HCT116 (cell line): ENCODE measurements at regions not wholly inside any gene's neighbourhood (a gene's known extent, or its start where the extent isn't known, plus 50 kb on each side); places are given as distances from the start of the nearest gene placed in this dataset.

ENCODE experiments used
- ATAC-seq: fragments of 200-7000 bp; cut with Tn5 transposase; 2 replicates; pipeline ENCODE4 v1.9.1; 2020; ENCODE audit warnings: mild to moderate bottlenecking, moderate library complexity
- BruUV-seq: library from RNA; stranded (reverse); fragments of 400-500 nt; replicated peaks from 2 replicates; lab custom pipeline; 2021; lab: Mats Ljungman, UMichigan
- CTCF ChIA-PET: fragments of 300-600 bp; sonication (Branson Sonifier 250); formaldehyde crosslinking; loops from one replicate; lab custom pipeline; 2021; ENCODE audit warnings: antibody characterized with exemption; lab: Charles Lee
- POLR2A ChIA-PET: fragments of 300-600, 350-600 bp; sonication (Branson Sonifier 250); formaldehyde crosslinking; loops from one replicate; lab custom pipeline; 2021; ENCODE audit warnings: antibody characterized with exemption; lab: Charles Lee
- RAD21 ChIA-PET, 2 experiments: fragments of 300-600 bp; sonication (Branson Sonifier 250); formaldehyde crosslinking; loops; one replicate each; lab custom pipeline; 2023; ENCODE audit warnings: low total read pairs in 2 of 2; ENCODE audit not compliant: uncharacterized antibody in 2 of 2, unreplicated experiment in 2 of 2, low non-redundant PET in 1 of 2; lab: Charles Lee
- DNase-seq: peaks from one replicate; pipeline ENCODE4 v3.0.0-alpha.2; 2010; ENCODE audit warnings: low read depth, low spot score
- H2AFZ ChIP-seq: fragments of 200-600 bp; shearing (Covaris generic), sonication (generic); 2 replicates; pipeline ENCODE4 v1.6.1; 2017; ENCODE audit warnings: low read depth, mixed run types, mixed read lengths, antibody characterized with exemption, low read length; ENCODE audit not compliant: poor library complexity, severe bottlenecking
- H3K27ac ChIP-seq: 2 replicates; pipeline ENCODE4 v1.5.1; 2012; ENCODE audit warnings: low read depth, low read length
- H3K27me3 ChIP-seq: fragments of 200-600 bp; sonication (generic); 2 replicates; pipeline ENCODE4 v1.6.1; 2016; ENCODE audit warnings: mixed run types, low read length, mixed read lengths; ENCODE audit not compliant: insufficient read depth
- H3K36me3 ChIP-seq, 2 experiments: fragments of 200-500 bp in 1 of 2; fragments of 200-600 bp in 1 of 2; sonication (Bioruptor generic) in 1 of 2; sonication (generic) in 1 of 2; 2 replicates each; pipeline versions ENCODE4 v1.5.1 to v1.6.1; 2014 to 2016; ENCODE audit warnings: low read length in 2 of 2, inconsistent platforms in 1 of 2, mixed read lengths in 1 of 2, mixed run types in 1 of 2; ENCODE audit not compliant: insufficient read depth in 2 of 2, control insufficient read depth in 1 of 2
- H3K4me1 ChIP-seq, 2 experiments: fragments of 200-600 bp in 1 of 2; sonication (generic) in 1 of 2; 2 replicates each; pipeline versions ENCODE4 v1.5.1 to v1.6.1; 2012 to 2017; ENCODE audit warnings: low read length in 2 of 2, inconsistent platforms in 1 of 2, mild to moderate bottlenecking in 1 of 2, mixed read lengths in 1 of 2, mixed run types in 1 of 2, moderate library complexity in 1 of 2; ENCODE audit not compliant: insufficient read depth in 2 of 2, control insufficient read depth in 1 of 2
- H3K4me2 ChIP-seq: fragments of 200-600 bp; sonication (generic); 2 replicates; pipeline ENCODE4 v1.6.1; 2017; ENCODE audit warnings: mixed run types, low read length, mixed read lengths
- H3K4me3 ChIP-seq, 2 experiments: fragments of 200-600 bp in 1 of 2; sonication (generic) in 1 of 2; replicated peaks in 1 of 2; 2 replicates each; pipeline ENCODE4 v1.5.1; 2011 to 2016; ENCODE audit warnings: low read length in 2 of 2, control low read depth in 1 of 2, low read depth in 1 of 2, mild to moderate bottlenecking in 1 of 2, mixed read lengths in 1 of 2, mixed run types in 1 of 2
- H3K79me2 ChIP-seq: fragments of 200-600 bp; sonication (generic); 2 replicates; pipeline ENCODE4 v1.6.1; 2017; ENCODE audit warnings: mild to moderate bottlenecking, mixed run types, low read length, moderate library complexity, mixed read lengths; ENCODE audit not compliant: insufficient read depth
- H3K9ac ChIP-seq: fragments of 200-600 bp; sonication (generic); 2 replicates; pipeline ENCODE4 v1.6.1; 2016; ENCODE audit warnings: low read length, mixed read lengths
- H3K9me2 ChIP-seq: fragments of 200-600 bp; sonication (generic), shearing (Covaris generic); 2 replicates; pipeline ENCODE4 v1.6.1; 2017; ENCODE audit warnings: mixed run types, mild to moderate bottlenecking, moderate library complexity; ENCODE audit not compliant: insufficient read depth
- H3K9me3 ChIP-seq, 2 experiments: fragments of 200-500 bp in 1 of 2; fragments of 200-600 bp in 1 of 2; sonication (Bioruptor generic) in 1 of 2; sonication (generic) in 1 of 2; 2 replicates each; pipeline ENCODE4 v1.6.1; 2014 to 2017; ENCODE audit warnings: low read length in 2 of 2, mixed read lengths in 2 of 2, inconsistent platforms in 1 of 2, low read depth in 1 of 2, mild to moderate bottlenecking in 1 of 2, mixed run types in 1 of 2, moderate library complexity in 1 of 2; ENCODE audit not compliant: control insufficient read depth in 1 of 2, insufficient read depth in 1 of 2
- H4K20me1 ChIP-seq: fragments of 200-600 bp; sonication (generic), shearing (Covaris generic); 2 replicates; pipeline ENCODE4 v1.6.1; 2017; ENCODE audit warnings: mixed run types, mild to moderate bottlenecking, moderate library complexity; ENCODE audit not compliant: insufficient read depth
- CBX3 ChIP-seq: IDR thresholded peaks from 2 replicates; pipeline ENCODE4 v1.6.1; 2012; ENCODE audit warnings: low read depth
- CEBPB ChIP-seq: IDR thresholded peaks from 2 replicates; pipeline ENCODE4 v1.6.1; 2012; ENCODE audit warnings: low read depth
- ELF1 ChIP-seq: IDR thresholded peaks from 2 replicates; pipeline ENCODE4 v1.6.1; 2012; ENCODE audit warnings: low read depth, borderline replicate concordance
- EZH2phosphoT487 ChIP-seq: fragments of 200-600 bp; IDR thresholded peaks from 2 replicates; pipeline ENCODE4 v1.6.1; 2018; ENCODE audit warnings: antibody characterized with exemption, borderline replicate concordance
- FOSL1 ChIP-seq: IDR thresholded peaks from 2 replicates; pipeline ENCODE4 v1.6.1; 2012; ENCODE audit warnings: low read depth
- POLR2A ChIP-seq: IDR thresholded peaks from 2 replicates; pipeline ENCODE4 v1.7.0; 2011; ENCODE audit warnings: borderline replicate concordance; ENCODE audit not compliant: insufficient read depth, insufficient read length; ENCODE audit errors: extremely low read depth
- TCF7L2 ChIP-seq: IDR thresholded peaks from 2 replicates; pipeline ENCODE4 v1.7.0; 2011; ENCODE audit warnings: borderline replicate concordance, inconsistent platforms; ENCODE audit not compliant: insufficient read depth, insufficient read length; ENCODE audit errors: extremely low read depth
- YY1 ChIP-seq: IDR thresholded peaks from 2 replicates; pipeline ENCODE4 v1.6.1; 2011; ENCODE audit warnings: low read length, low read depth, moderate library complexity, mild to moderate bottlenecking; ENCODE audit not compliant: insufficient replicate concordance; ENCODE audit errors: extremely low read depth
- ZBTB33 ChIP-seq: IDR thresholded peaks from 2 replicates; pipeline ENCODE4 v1.6.1; 2011; ENCODE audit warnings: mild to moderate bottlenecking, low read length, moderate library complexity; ENCODE audit not compliant: insufficient replicate concordance; ENCODE audit errors: extremely low read depth
- ZFX ChIP-seq: fragments of 450-650 bp; IDR thresholded peaks from 2 replicates; pipeline ENCODE4 v1.6.1; 2017
- ZNF274 ChIP-seq: fragments of 200-500 bp; sonication (Bioruptor generic); IDR thresholded peaks from 2 replicates; pipeline ENCODE4 v1.6.1; 2014; ENCODE audit warnings: mild to moderate bottlenecking, low read depth, low read length, inconsistent platforms
- intact Hi-C: fragments of 100-400 bp; cut with micrococcal nuclease; formaldehyde crosslinking; loops from 2 replicates; pipeline ENCODE4 v1.10.0; 2022
- TF ChIP-seq, protein P1 (sequence below): IDR thresholded peaks from 2 replicates; pipeline ENCODE4 v1.6.1; 2012; ENCODE audit warnings: low read depth
- TF ChIP-seq, protein P2 (sequence below): IDR thresholded peaks from 2 replicates; pipeline ENCODE4 v1.6.1; 2012

GRCh38 chr18:4748975-4749374 lies 293.9 kb upstream of the DLGAP1 start:
- no peak overlapping the region for H3K27ac ChIP-seq
- TF ChIP-seq ZNF274, result no peak
- no peak for TF ChIP-seq TCF7L2
- TF ChIP-seq ELF1, result no peak
- no peak overlapping the region for H3K4me2 ChIP-seq
- no peaks in the 10 kb centered on the region for H3K36me3 ChIP-seq
- H3K27me3 ChIP-seq, result no peaks in the 10 kb centered on the region
- BruUV-seq, result no TSS peak
- no peaks in the 10 kb centered on the region for H3K4me1 ChIP-seq
- H3K9me3 ChIP-seq, result peaks cover 10 to 30% of the 10 kb centered on the region in 2 experiments; a peak in 2 of 4 replicates
- DNase-seq (no peak), ATAC-seq (no peak)
- RAD21 ChIA-PET, result no interaction called here
- H3K79me2 ChIP-seq, result no peaks in the 10 kb centered on the region
- no peak overlapping the region for H3K4me3 ChIP-seq
- no peak overlapping the region for H2AFZ ChIP-seq
- POLR2A ChIA-PET, result no interaction called here
- no peaks in the 10 kb centered on the region for H4K20me1 ChIP-seq
- intact Hi-C loops, result no loop called here
- CTCF ChIA-PET, result no interaction called here
- H3K9me2 ChIP-seq, result no peaks in the 10 kb centered on the region
- no peak overlapping the region for H3K9ac ChIP-seq

DNA sequence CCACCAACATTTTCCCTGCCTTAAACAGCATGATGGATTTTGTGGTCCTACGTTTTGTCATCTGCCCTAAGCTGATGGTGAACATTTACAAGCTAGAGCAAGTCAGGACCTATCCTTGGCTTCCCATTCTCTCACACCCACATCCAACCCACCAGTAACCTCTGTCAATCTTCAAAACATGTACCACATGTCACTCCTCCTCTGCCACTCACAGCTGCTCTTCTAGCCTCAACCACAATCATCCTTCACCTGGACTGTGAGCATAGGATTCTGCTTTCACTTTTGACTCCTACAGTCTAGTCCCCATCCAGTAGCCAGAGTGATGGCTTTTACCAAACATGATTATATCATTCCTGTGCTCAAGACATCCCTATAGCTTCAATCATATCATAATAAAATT lies 279.8 kb upstream of the DLGAP1 start:
- no TSS peak for BruUV-seq
- no peaks in the 10 kb centered on the region for H4K20me1 ChIP-seq
- intact Hi-C loops, result no loop called here
- H3K27me3 ChIP-seq, result no peaks in the 10 kb centered on the region
- POLR2A ChIA-PET, result no interaction called here
- H2AFZ ChIP-seq, result no peak overlapping the region
- CTCF ChIA-PET, result no interaction called here
- no peak overlapping the region for H3K9ac ChIP-seq
- RAD21 ChIA-PET, result no interaction called here
- TF ChIP-seq ZNF274 (no peak), ELF1 (no peak), ZFX (no peak), POLR2A (no peak), FOSL1 (no peak), YY1 (no peak), CBX3 (no peak), ZBTB33 (no peak), TCF7L2 (no peak), EZH2phosphoT487 (no peak), CEBPB (no peak)
- TF ChIP-seq, protein P1, sequence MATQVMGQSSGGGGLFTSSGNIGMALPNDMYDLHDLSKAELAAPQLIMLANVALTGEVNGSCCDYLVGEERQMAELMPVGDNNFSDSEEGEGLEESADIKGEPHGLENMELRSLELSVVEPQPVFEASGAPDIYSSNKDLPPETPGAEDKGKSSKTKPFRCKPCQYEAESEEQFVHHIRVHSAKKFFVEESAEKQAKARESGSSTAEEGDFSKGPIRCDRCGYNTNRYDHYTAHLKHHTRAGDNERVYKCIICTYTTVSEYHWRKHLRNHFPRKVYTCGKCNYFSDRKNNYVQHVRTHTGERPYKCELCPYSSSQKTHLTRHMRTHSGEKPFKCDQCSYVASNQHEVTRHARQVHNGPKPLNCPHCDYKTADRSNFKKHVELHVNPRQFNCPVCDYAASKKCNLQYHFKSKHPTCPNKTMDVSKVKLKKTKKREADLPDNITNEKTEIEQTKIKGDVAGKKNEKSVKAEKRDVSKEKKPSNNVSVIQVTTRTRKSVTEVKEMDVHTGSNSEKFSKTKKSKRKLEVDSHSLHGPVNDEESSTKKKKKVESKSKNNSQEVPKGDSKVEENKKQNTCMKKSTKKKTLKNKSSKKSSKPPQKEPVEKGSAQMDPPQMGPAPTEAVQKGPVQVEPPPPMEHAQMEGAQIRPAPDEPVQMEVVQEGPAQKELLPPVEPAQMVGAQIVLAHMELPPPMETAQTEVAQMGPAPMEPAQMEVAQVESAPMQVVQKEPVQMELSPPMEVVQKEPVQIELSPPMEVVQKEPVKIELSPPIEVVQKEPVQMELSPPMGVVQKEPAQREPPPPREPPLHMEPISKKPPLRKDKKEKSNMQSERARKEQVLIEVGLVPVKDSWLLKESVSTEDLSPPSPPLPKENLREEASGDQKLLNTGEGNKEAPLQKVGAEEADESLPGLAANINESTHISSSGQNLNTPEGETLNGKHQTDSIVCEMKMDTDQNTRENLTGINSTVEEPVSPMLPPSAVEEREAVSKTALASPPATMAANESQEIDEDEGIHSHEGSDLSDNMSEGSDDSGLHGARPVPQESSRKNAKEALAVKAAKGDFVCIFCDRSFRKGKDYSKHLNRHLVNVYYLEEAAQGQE, result no peak
- TF ChIP-seq, protein P2, sequence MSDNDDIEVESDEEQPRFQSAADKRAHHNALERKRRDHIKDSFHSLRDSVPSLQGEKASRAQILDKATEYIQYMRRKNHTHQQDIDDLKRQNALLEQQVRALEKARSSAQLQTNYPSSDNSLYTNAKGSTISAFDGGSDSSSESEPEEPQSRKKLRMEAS, result no peak
- no peaks in the 10 kb centered on the region for H3K4me1 ChIP-seq
- DNase-seq (no peak), ATAC-seq (no peak)
- no peak overlapping the region for H3K4me3 ChIP-seq
- H3K36me3 ChIP-seq, result no peaks in the 10 kb centered on the region
- no peak overlapping the region for H3K4me2 ChIP-seq
- no peak overlapping the region for H3K27ac ChIP-seq
- H3K9me3 ChIP-seq, result peaks cover 15 to 29% of the 10 kb centered on the region in 2 experiments; a peak in 2 of 4 replicates
- no peaks in the 10 kb centered on the region for H3K79me2 ChIP-seq
- H3K9me2 ChIP-seq, result no peaks in the 10 kb centered on the region
